WTC11 (cell line): ENCODE measurements at regions not wholly inside any gene's neighbourhood (a gene's known extent, or its start where the extent isn't known, plus 50 kb on each side); places are given as distances from the start of the nearest gene placed in this dataset.

Experiments used
- ATAC-seq: fragments of 200-7000 bp; cut with Tn5 transposase; 2 replicates; pipeline ENCODE4 v1.10.0; 2021; ENCODE audit warnings: mild to moderate bottlenecking, moderate library complexity
- CTCF ChIA-PET: fragments of 300-600 bp; sonication (Branson Sonifier 250); formaldehyde crosslinking; loops from one replicate; lab custom pipeline; 2021; ENCODE audit warnings: antibody characterized with exemption; lab: Charles Lee
- POLR2A ChIA-PET: fragments of 350-600 bp; sonication (Branson Sonifier 250); formaldehyde crosslinking; loops from one replicate; lab custom pipeline; 2021; ENCODE audit warnings: antibody characterized with exemption; lab: Charles Lee
- DNase-seq: peaks from one replicate; pipeline ENCODE4 v3.0.0; 2021; ENCODE audit warnings: low spot score
- H3K27ac Mint-ChIP-seq: 2 replicates; pipeline ENCODE4 v1.8.0; 2021; ENCODE audit warnings: mixed read lengths
- H3K27me3 Mint-ChIP-seq: 2 replicates; pipeline ENCODE4 v1.8.0; 2021; ENCODE audit warnings: low read depth, mild to moderate bottlenecking, moderate library complexity, mixed read lengths
- H3K36me3 Mint-ChIP-seq: 2 replicates; pipeline ENCODE4 v1.8.0; 2021; ENCODE audit warnings: mixed read lengths
- H3K4me1 Mint-ChIP-seq: 2 replicates; pipeline ENCODE4 v1.8.0; 2022; ENCODE audit warnings: mixed read lengths
- H3K4me3 Mint-ChIP-seq: 2 replicates; pipeline ENCODE4 v1.8.0; 2021; ENCODE audit warnings: mild to moderate bottlenecking, moderate library complexity, mixed read lengths
- H3K9me3 Mint-ChIP-seq: 2 replicates; pipeline ENCODE4 v1.8.0; 2021; ENCODE audit warnings: mixed read lengths
- AR ChIP-seq: fragments of 250-450 bp; sonication (Bioruptor Pico); IDR thresholded peaks from 2 replicates; pipeline ENCODE4 v1.9.0; 2021; ENCODE audit warnings: mild to moderate bottlenecking
- ERG ChIP-seq: fragments of 250-450 bp; sonication (Bioruptor Pico); IDR thresholded peaks from 2 replicates; pipeline ENCODE4 v1.8.0; 2021; ENCODE audit warnings: mild to moderate bottlenecking
- ETV6 ChIP-seq: sonication (generic); formaldehyde crosslinking; IDR thresholded peaks from 2 replicates; pipeline ENCODE4 v1.8.1; 2022; ENCODE audit warnings: mild to moderate bottlenecking, missing genetic modification reagents
- FOXP1 ChIP-seq: sonication (generic); formaldehyde crosslinking; IDR thresholded peaks from 2 replicates; pipeline ENCODE4 v1.8.0; 2022; ENCODE audit warnings: missing genetic modification reagents, mild to moderate bottlenecking, moderate library complexity, borderline replicate concordance
- HMGXB4 ChIP-seq: sonication (generic); formaldehyde crosslinking; IDR thresholded peaks from 2 replicates; pipeline ENCODE4 v1.8.1; 2023; ENCODE audit warnings: mild to moderate bottlenecking, moderate library complexity, missing genetic modification reagents
- JAZF1 ChIP-seq: fragments of 250-450 bp; sonication (Bioruptor Pico); IDR thresholded peaks from 2 replicates; pipeline ENCODE4 v1.9.0; 2021; ENCODE audit warnings: moderate library complexity, mild to moderate bottlenecking, inconsistent platforms
- JUN ChIP-seq: sonication (generic); formaldehyde crosslinking; IDR thresholded peaks from 2 replicates; pipeline ENCODE4 v1.8.0; 2023; ENCODE audit warnings: mild to moderate bottlenecking, missing genetic modification reagents
- MLX ChIP-seq: sonication (generic); formaldehyde crosslinking; IDR thresholded peaks from 2 replicates; pipeline ENCODE4 v1.8.1; 2023; ENCODE audit warnings: mild to moderate bottlenecking, missing genetic modification reagents, moderate library complexity
- MYBL2 ChIP-seq: sonication (generic); formaldehyde crosslinking; IDR thresholded peaks from 2 replicates; pipeline ENCODE4 v1.8.1; 2023; ENCODE audit warnings: mild to moderate bottlenecking, moderate library complexity, missing genetic modification reagents
- NFE2L1 ChIP-seq: sonication (generic); formaldehyde crosslinking; IDR thresholded peaks from 2 replicates; pipeline ENCODE4 v1.8.1; 2023; ENCODE audit warnings: missing genetic modification reagents
- NR1H2 ChIP-seq: sonication (generic); formaldehyde crosslinking; IDR thresholded peaks from 2 replicates; pipeline ENCODE4 v1.9.0; 2021; ENCODE audit warnings: mild to moderate bottlenecking, moderate library complexity, missing genetic modification reagents
- OVOL2 ChIP-seq: fragments of 250-450 bp; sonication (Bioruptor Pico); IDR thresholded peaks from 2 replicates; pipeline ENCODE4 v1.9.0; 2021; ENCODE audit warnings: mild to moderate bottlenecking, borderline replicate concordance
- TEAD4 ChIP-seq: sonication (generic); formaldehyde crosslinking; IDR thresholded peaks from 2 replicates; pipeline ENCODE4 v1.8.0; 2022; ENCODE audit warnings: mild to moderate bottlenecking, missing genetic modification reagents
- ZBTB43 ChIP-seq: sonication (generic); formaldehyde crosslinking; IDR thresholded peaks from 2 replicates; pipeline ENCODE4 v1.8.1; 2023; ENCODE audit warnings: mild to moderate bottlenecking, missing genetic modification reagents
- ZNF138 ChIP-seq: sonication (generic); formaldehyde crosslinking; conservative IDR thresholded peaks from 2 replicates; pipeline ENCODE4 v1.8.1; 2022; ENCODE audit warnings: mild to moderate bottlenecking, moderate library complexity, missing genetic modification reagents
- ZNF416 ChIP-seq: fragments of 250-450 bp; sonication (Bioruptor Pico); IDR thresholded peaks from 2 replicates; pipeline ENCODE4 v1.9.0; 2021; ENCODE audit warnings: mild to moderate bottlenecking, inconsistent platforms
- ZNF532 ChIP-seq: fragments of 250-450 bp; sonication (Bioruptor Pico); IDR thresholded peaks from 2 replicates; pipeline ENCODE4 v1.9.0; 2021; ENCODE audit warnings: mild to moderate bottlenecking, borderline replicate concordance

GRCh38 chr1:181219938-181220337, 131.4 kb downstream of the IER5 start:
- H3K4me1 Mint-ChIP-seq: peaks cover 27% of the 10 kb centered on the region
- POLR2A ChIA-PET: no interaction called here
- TF ChIP-seq JAZF1 (CRISPR knock-in tag): no peak
- no peak for TF ChIP-seq ZNF138 (CRISPR knock-in tag)
- no peak for TF ChIP-seq AR (CRISPR knock-in tag)
- TF ChIP-seq ERG: no peak
- TF ChIP-seq TEAD4 (CRISPR knock-in tag): no peak
- TF ChIP-seq OVOL2 (CRISPR knock-in tag): no peak
- TF ChIP-seq NR1H2: no peak
- no peak for TF ChIP-seq JUN (CRISPR knock-in tag)
- TF ChIP-seq HMGXB4 (CRISPR knock-in tag): no peak
- no peak for TF ChIP-seq MYBL2
- no peak for TF ChIP-seq ETV6 (CRISPR knock-in tag)
- TF ChIP-seq NFE2L1 (CRISPR knock-in tag): no peak
- no peak for TF ChIP-seq FOXP1 (CRISPR knock-in tag)
- no peak for TF ChIP-seq ZNF532 (CRISPR knock-in tag)
- TF ChIP-seq ZNF416: no peak
- TF ChIP-seq ZBTB43: no peak
- no peak for TF ChIP-seq MLX (CRISPR knock-in tag)
- CTCF ChIA-PET: interaction anchor here (1.0 kb wide), 1 partner anchor 30 kb away, joined by 3 read pairs; no protein-coding TSS in a partner anchor
- H3K27ac Mint-ChIP-seq: no peak overlapping the region
- no peak for DNase-seq
- H3K27me3 Mint-ChIP-seq: no peaks in the 10 kb centered on the region; the same call in 1 of the 2 replicates
- H3K36me3 Mint-ChIP-seq: peaks cover 11% of the 10 kb centered on the region
- H3K9me3 Mint-ChIP-seq: peaks cover 37% of the 10 kb centered on the region
- H3K4me3 Mint-ChIP-seq: no peak overlapping the region
- ATAC-seq: no peak
